Astrocyte (in vitro differentiated cells and primary cell): ENCODE measurements at regions not wholly inside any gene's neighbourhood (a gene's known extent, or its start where the extent isn't known, plus 50 kb on each side); places are given as distances from the start of the nearest gene placed in this dataset.

Source experiments
- EZH2 ChIP-seq: IDR thresholded peaks from 2 replicates; pipeline ENCODE4 v1.6.1; 2012; ENCODE audit warnings: mild to moderate bottlenecking, low read length, inconsistent platforms; ENCODE audit not compliant: insufficient read depth
- TF ChIP-seq, protein P1 (sequence below): IDR thresholded peaks from 2 replicates; pipeline ENCODE4 v1.5.1; 2011; ENCODE audit warnings: low read depth, mild to moderate bottlenecking, inconsistent platforms, low read length, moderate library complexity; ENCODE audit not compliant: insufficient read depth

GRCh38 chr4:23560748-23561147 lies 329.1 kb downstream of the PPARGC1A start:
- TF ChIP-seq, protein P1, sequence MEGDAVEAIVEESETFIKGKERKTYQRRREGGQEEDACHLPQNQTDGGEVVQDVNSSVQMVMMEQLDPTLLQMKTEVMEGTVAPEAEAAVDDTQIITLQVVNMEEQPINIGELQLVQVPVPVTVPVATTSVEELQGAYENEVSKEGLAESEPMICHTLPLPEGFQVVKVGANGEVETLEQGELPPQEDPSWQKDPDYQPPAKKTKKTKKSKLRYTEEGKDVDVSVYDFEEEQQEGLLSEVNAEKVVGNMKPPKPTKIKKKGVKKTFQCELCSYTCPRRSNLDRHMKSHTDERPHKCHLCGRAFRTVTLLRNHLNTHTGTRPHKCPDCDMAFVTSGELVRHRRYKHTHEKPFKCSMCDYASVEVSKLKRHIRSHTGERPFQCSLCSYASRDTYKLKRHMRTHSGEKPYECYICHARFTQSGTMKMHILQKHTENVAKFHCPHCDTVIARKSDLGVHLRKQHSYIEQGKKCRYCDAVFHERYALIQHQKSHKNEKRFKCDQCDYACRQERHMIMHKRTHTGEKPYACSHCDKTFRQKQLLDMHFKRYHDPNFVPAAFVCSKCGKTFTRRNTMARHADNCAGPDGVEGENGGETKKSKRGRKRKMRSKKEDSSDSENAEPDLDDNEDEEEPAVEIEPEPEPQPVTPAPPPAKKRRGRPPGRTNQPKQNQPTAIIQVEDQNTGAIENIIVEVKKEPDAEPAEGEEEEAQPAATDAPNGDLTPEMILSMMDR, result no peak
- no peak for TF ChIP-seq EZH2
